ENCODE measurements at regions not wholly inside any gene's neighbourhood (a gene's known extent, or its start where the extent isn't known, plus 50 kb on each side); places are given as distances from the start of the nearest gene placed in this dataset.

DNA sequence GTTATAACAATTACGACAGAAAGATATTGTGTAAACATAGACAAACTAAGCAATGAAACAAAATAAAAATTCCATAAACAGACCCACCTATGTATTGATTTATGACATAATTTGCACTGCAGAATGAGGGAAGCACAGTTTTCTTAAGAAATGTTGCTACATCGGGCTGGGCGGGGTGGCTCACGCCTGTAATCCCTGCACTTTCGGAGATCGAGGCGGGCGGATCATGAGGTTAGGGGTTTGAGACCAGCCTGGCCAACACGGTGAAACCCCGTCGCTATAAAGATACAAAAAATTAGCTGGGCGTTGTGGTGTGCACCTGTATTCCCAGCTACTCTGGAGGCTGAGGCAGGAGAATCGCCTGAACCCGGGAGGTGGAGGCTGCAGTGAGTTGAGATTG is 1344.4 kb upstream of the WWC1 start:
- H3K4me3 ChIP-seq (ENCODE audit: low read length): no peak overlapping the region
- H3K9me2 ChIP-seq (ENCODE audit: insufficient read depth, low read length): no peaks in the 10 kb centered on the region
- no peaks in the 10 kb centered on the region for H3K36me3 ChIP-seq (ENCODE audit: insufficient read depth, low read length)
- no peak overlapping the region for H2AFZ ChIP-seq (ENCODE audit: low read depth, low read length)
- no peaks in the 10 kb centered on the region for H3K9me3 ChIP-seq (ENCODE audit: low read length)
- TF ChIP-seq MXI1 (conservative IDR thresholded peaks at IDR 0.05; ENCODE audit: poor library complexity, severe bottlenecking): no peak
- TF ChIP-seq EP300 (conservative IDR thresholded peaks at IDR 0.05; ENCODE audit: poor library complexity, severe bottlenecking): no peak
- TF ChIP-seq SMC3 (conservative IDR thresholded peaks at IDR 0.05; ENCODE audit: poor library complexity): no peak
- TF ChIP-seq EZH2 (IDR thresholded peaks at IDR 0.05; ENCODE audit: borderline replicate concordance, insufficient read depth, low read length, poor library complexity, severe bottlenecking): no peak
- no peak for TF ChIP-seq RAD21 (conservative IDR thresholded peaks at IDR 0.05)
- no peak for TF ChIP-seq CTCF (IDR thresholded peaks at IDR 0.05; ENCODE audit: poor library complexity, severe bottlenecking)
- TF ChIP-seq, protein P1, sequence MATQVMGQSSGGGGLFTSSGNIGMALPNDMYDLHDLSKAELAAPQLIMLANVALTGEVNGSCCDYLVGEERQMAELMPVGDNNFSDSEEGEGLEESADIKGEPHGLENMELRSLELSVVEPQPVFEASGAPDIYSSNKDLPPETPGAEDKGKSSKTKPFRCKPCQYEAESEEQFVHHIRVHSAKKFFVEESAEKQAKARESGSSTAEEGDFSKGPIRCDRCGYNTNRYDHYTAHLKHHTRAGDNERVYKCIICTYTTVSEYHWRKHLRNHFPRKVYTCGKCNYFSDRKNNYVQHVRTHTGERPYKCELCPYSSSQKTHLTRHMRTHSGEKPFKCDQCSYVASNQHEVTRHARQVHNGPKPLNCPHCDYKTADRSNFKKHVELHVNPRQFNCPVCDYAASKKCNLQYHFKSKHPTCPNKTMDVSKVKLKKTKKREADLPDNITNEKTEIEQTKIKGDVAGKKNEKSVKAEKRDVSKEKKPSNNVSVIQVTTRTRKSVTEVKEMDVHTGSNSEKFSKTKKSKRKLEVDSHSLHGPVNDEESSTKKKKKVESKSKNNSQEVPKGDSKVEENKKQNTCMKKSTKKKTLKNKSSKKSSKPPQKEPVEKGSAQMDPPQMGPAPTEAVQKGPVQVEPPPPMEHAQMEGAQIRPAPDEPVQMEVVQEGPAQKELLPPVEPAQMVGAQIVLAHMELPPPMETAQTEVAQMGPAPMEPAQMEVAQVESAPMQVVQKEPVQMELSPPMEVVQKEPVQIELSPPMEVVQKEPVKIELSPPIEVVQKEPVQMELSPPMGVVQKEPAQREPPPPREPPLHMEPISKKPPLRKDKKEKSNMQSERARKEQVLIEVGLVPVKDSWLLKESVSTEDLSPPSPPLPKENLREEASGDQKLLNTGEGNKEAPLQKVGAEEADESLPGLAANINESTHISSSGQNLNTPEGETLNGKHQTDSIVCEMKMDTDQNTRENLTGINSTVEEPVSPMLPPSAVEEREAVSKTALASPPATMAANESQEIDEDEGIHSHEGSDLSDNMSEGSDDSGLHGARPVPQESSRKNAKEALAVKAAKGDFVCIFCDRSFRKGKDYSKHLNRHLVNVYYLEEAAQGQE (IDR thresholded peaks at IDR 0.05; ENCODE audit: borderline replicate concordance): no peak
- no peak for TF ChIP-seq POLR2AphosphoS5 (IDR thresholded peaks at IDR 0.05)
- no peak for TF ChIP-seq TAF1 (IDR thresholded peaks at IDR 0.05; ENCODE audit: low read depth)
- no peak overlapping the region for H3K4me2 ChIP-seq (ENCODE audit: low read length)
- no peaks in the 10 kb centered on the region for H3F3A ChIP-seq (ENCODE audit: insufficient read depth, low read length, poor library complexity, severe bottlenecking)
- H3K27ac ChIP-seq (ENCODE audit: low read length): no peak overlapping the region
- no peaks in the 10 kb centered on the region for H3K79me2 ChIP-seq (replicated peaks; ENCODE audit: insufficient read depth, low read length)
- no peaks in the 10 kb centered on the region for H3K27me3 ChIP-seq (ENCODE audit: insufficient read depth, low read depth, low read length)
- H4K20me1 ChIP-seq (ENCODE audit: insufficient read depth): no peaks in the 10 kb centered on the region
- no peak overlapping the region for H3K9ac ChIP-seq (ENCODE audit: low read length)

DNA sequence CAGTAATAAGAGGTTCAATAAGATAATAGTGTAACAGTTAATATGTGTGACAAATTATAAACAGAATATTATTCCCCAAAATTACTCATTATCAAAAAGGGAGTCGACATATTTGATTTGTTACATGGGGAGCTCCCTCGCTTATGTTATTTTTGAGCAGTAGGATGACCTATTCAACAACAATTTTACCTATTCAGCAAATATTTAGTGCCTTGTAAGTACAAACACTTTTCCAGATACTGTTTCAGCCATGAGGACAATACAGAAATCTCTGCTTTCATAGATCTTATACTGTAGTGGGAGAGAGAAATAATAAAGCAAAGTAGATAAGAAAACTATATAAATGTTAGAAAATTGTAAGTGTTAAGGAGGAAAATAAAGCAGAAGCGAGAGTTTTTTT is 1342.8 kb upstream of the WWC1 start:
- H3K9me3 ChIP-seq (ENCODE audit: low read length): no peaks in the 10 kb centered on the region
- no peaks in the 10 kb centered on the region for H3K27me3 ChIP-seq (ENCODE audit: insufficient read depth, low read depth, low read length)
- no peaks in the 10 kb centered on the region for H3K9me2 ChIP-seq (ENCODE audit: insufficient read depth, low read length)
- H3K36me3 ChIP-seq (ENCODE audit: insufficient read depth, low read length): no peaks in the 10 kb centered on the region
- no peak overlapping the region for H3K27ac ChIP-seq (ENCODE audit: low read length)
- H3K79me2 ChIP-seq (replicated peaks; ENCODE audit: insufficient read depth, low read length): no peaks in the 10 kb centered on the region
- H3F3A ChIP-seq (ENCODE audit: insufficient read depth, low read length, poor library complexity, severe bottlenecking): no peaks in the 10 kb centered on the region
- no peak overlapping the region for H3K4me2 ChIP-seq (ENCODE audit: low read length)
- H4K20me1 ChIP-seq (ENCODE audit: insufficient read depth): no peaks in the 10 kb centered on the region
- no peak overlapping the region for H3K4me3 ChIP-seq (ENCODE audit: low read length)
- TF ChIP-seq, protein P1 (IDR thresholded peaks at IDR 0.05; ENCODE audit: borderline replicate concordance): no peak
- no peak for TF ChIP-seq TAF1 (IDR thresholded peaks at IDR 0.05; ENCODE audit: low read depth)
- no peak overlapping the region for H2AFZ ChIP-seq (ENCODE audit: low read depth, low read length)
- H3K9ac ChIP-seq (ENCODE audit: low read length): no peak overlapping the region
